ENCODE measurements at regions not wholly inside any gene's neighbourhood (a gene's known extent, or its start where the extent isn't known, plus 50 kb on each side); places are given as distances from the start of the nearest gene placed in this dataset.

DNA sequence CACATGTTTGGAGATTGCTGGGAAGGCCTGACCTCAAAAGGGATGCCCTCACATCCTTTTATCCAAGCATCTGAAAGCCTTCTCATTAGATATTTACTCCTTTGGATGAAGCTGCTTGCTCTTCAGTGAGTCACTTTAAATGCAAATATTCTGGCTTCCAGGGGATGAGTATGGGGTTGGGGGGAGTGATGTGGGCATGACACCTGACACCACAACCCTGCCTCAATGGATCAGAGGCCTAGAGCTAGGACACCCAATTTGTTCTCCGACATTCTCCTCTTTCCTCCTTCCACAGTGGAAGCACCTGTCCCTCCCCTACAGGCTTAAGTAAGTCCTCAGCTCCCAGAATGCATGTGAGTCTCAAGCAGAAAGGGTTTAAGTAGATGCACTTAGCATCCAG is 238.3 kb downstream of the OMA1 start:
- no peak for DNase-seq

- no peak for DNase-seq
Observed at GRCh38 chr1:58307431-58307830, 239.1 kb downstream of the OMA1 start.

- DNase-seq, result no peak
Observed at GRCh38 chr1:58305622-58306021, 240.9 kb downstream of the OMA1 start.

- no peak for DNase-seq
Observed at GRCh38 chr1:58304346-58304975, 242.1 kb downstream of the OMA1 start.

DNA sequence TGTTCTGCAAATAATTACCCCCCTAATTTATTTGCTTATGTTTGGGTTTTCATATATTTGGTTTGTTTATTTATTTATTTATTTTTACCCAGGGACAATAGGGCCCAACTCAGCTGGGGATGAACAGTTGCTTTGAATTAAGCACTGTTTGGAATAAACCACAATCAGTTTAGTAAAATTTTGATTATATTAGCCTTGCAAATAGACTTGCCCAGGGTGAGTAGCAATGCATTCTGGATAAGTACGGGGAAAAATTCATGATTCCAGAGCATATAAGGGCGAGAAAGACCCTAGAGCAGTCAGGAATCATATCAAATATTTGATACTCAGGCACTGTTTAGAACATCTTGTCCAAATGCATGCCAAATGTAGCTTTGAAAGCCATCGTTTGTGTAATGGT is 242.7 kb downstream of the OMA1 start:
- no peak for DNase-seq

DNA sequence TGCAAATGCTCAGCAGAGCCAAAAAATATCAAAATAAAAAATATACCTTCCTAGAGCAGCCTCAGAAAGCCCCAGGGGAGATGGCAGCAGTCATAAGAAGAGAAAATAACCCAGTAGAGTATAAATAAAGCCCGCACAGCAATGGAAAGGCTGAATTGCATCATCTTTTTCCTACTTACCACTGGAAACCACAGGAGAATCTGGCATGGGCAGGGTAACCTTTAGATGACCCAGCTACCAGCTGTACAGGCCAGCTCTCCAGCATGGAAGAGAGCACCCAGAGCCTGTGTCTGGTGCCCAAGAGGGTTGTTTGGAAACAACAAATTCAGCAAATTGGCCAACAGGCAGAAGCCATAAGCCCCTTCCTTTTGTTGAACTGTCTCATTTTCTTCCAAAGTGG is 253.1 kb downstream of the OMA1 start:
- DNase-seq, result no peak

DNA sequence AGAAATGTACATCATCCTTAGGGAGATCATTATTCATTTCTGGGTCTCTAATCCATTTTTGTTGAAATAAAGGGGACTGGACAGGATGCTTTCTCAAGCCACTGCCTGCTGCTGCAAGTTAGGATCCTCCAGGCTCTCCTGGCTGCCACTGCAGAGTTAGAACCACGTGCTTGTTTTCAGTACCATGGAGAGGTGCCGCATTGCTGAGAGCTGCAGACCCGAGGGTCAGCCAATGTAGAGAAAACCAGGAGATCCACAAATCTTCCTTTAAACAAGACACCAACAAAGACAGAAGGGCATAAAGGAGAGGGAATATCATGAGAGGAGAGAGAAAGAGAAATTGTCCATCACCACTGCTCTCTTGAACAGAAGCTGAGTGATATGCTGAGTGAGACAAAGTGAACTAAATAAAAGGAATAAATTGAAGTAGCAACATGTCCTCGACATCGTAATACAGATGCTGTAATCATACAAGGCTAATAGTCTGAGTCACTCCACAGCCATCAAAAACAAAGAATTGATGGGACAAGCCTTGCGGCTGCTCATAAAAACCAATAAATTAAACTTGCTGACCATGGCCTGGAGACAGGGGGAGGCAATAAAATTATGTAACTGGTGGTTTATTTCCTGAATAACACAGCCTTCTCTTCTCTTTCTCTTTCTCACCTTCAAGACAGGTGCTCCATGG is 255.7 kb downstream of the OMA1 start:
- DNase-seq, result no peak

- no peak for DNase-seq
Observed at GRCh38 chr1:58288624-58289142, 257.8 kb downstream of the OMA1 start.

DNA sequence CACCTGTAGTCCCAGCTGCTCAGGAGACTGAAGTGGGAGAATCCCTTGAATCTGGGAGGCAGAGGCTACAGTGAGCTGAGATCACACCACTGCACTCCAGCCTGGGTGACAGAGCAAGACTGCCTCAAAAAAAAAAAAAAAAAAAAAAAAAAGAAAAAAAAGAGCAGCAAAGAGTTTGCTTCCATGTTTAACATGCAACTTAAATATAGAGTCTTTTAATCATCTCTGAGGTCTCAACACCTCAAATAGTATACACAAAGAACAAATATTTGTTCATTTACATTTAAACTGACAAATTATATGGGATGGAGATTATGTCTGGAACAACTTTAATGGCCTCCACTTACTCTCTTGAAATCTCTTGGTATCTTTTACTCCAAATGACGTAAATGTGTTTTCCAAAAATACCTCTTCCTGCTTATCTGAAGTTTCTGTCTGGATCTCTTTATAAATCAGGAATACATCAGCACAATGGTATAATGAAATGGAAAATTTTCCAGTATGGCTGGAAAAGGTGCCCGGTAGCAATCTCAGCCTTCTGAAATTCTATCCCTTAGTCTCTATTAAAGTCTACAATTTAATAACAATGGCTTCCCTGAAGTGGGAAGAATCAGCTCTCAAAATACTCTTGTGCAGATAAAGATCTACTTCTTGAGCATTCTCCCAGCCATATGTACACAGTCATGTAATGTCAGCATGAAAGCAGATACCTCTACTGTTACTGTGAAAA is 258.5 kb downstream of the OMA1 start:
- DNase-seq, result no peak

DNA sequence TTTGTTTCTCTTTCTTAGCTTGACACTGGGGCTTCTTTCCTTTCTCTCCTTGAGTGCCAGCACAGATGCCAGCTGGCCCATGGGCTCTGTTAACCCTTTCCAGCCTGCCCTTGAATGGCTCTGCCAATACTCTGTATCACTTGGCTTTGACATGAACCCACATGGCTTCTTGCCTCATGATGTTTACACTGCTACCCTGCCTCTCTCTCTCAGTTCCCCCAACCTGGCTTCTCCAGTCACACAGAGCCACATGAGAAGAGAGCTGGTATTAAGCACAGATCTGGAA is 262.4 kb downstream of the OMA1 start:
- DNase-seq, result no peak

- DNase-seq, result no peak
Observed at GRCh38 chr1:58283388-58284224, 262.9 kb downstream of the OMA1 start.

DNA sequence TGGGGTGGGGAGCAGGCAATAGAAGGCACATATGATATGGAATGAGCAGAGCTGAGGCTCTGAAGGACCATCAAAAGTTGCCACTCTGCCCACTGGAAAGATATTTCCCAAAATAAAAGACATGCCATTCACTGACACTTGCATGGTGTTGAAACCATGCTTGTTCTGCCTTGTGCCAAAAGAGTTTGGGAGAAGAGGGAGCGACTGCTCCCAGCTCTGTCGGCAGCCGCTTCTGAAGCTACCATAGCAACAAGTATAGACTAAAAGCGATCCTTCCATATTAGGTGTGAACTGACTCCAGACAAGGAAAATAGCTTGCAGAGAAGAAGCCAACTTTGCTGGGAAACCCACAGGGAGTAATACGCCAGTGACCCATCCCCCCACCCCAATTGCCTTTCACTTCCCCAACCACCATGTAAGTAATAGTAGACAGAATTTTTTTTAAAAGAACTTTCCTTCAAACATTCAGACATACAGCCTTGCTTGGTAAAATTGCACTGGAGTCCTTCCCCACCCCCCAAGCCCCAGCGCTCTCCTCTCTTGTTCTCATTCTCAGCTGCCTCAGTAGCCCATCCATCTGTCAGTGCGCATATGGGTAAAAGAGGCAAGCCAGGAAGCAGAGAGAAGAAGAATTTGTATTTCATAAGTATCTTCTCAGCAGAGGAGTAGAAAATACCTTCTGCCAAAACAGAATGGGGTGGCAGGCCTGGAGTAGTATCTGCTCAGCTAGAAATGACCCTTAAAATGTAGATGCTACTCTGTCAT is 263.7 kb downstream of the OMA1 start:
- no peak for DNase-seq

DNA sequence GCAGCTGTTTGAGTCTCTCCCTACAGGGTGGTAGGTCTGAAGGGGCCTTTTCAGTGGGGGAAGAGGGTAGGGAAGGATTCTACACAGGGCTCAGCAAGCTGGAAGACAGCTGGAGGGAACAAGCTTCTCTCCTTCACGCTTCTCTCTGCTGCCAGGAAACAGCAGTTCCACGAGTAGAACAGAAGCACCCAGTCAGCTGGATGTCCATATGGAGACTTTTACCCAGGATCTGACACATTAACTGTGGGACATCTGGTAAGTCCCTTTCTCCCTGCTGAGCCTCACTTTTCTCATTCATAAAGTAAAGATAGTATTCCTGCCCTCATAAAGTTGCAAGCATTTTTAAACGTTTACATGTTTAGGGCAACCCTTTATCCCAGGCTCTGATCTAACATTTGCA is 280.3 kb downstream of the OMA1 start:
- DNase-seq, result no peak

DNA sequence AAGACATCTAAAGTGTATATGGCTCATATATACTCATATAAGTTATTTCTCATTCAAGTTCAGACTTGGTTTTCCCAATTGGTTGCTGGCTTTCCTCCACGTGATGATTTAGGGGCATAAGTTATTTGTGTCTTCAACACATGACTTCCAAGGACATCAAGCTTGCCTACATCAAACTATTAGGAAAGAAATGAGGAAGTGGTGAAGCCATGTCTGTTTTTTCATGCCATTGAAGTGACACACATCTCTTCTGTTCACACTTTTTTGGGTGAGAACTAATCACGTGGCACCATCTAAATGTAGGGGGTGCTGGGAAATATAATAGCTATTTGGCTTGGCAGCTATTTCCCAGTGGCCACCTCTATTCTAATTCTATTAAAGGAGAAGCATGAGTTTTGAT is 282.1 kb downstream of the OMA1 start:
- DNase-seq, result no peak

GRCh38 chr1:58262702-58263101 is 283.8 kb downstream of the OMA1 start:
- DNase-seq, result no peak

- DNase-seq, result no peak
Observed at GRCh38 chr1:58258082-58258481, 288.4 kb downstream of the OMA1 start.

- DNase-seq, result no peak
Observed at GRCh38 chr1:58257003-58257402, 289.5 kb downstream of the OMA1 start.

DNA sequence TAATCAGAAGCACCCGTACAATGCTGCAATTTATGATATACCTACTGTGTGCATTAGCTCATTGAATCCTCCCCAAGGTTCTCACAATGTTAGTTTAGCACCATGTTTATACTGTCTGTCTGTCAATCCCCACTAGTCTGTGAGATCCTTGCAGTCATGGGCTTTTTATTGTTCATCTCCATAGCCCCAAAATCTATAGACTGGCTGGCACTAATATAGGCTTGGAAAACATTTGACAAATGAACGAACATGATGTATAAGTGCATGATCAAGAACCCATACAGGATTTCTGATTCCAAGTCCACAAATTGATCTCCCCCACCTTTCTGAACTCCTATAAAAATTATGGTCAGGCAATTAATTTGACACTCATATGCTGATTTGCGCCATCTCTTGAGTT is 290.0 kb downstream of the OMA1 start:
- no peak for DNase-seq

DNA sequence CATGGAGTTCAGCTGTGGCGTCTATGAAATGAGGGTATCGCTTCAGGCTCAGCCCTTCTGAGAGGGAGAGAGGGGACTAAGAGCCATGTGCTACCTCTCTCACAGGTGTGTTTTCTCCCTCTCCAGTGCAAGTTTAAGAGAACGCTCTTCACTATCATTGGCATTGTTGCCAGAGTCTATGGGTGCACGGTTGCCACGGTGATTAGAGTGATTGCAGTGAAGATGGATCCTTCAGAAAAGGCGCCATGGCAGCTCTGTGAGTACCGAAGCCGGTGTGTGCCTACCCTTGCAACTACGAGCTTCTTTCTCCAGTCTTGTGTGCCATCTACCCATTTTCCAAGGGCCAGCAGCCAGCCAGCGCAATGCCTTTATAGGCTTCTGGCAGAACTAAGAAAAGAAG is 290.5 kb downstream of the OMA1 start:
- DNase-seq, result no peak

DNA sequence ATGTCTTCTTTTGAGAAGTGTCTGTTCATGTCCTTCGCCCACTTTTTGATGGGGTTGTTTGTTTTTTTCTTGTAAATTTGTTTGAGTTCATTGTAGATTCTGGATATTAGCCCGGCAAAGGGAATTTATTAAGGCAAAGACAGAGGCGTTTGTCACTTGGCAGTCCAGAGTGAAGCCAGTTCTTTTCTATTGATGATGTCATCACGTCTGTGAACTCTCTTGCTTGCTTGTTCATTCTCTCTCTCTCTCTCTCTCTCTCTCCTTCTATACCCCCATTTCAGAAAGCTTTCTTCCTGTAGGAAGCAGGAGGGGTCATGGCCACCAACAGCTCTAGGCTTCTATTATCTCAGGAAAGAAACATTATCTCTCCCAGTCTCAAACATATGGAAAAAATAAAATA is 291.3 kb downstream of the OMA1 start:
- DNase-seq, result no peak

DNA sequence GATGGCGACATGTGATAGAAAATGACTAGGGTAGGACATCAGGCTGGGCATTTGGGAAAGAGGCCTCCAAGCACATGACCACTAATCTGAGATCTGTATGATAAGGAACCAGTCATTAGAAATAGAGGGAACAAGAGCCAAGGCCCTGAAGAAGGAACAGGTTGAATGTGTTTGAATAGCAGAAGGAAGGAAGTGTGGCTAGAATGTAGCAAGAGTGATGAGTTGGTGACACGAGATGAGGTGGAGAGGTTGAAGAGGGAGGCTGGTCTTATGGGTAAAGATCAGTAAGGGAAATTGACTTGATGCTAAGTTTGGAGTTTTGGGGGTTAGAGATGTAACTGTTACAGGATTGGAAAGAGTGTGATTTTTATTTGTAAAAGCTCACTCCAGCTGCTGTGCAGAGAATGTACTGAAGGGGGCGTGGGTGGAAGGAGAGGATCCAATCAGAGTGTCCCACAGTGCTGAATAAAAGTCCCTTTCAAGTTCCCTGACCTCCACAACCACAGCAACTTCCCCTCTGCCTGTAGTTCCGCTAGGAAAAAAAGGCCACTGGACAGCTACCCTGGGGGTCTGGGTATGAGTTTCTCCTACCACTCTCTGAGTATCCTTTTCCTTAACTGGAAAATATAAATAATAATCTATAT is 295.0 kb downstream of the OMA1 start:
- no peak for DNase-seq

DNA sequence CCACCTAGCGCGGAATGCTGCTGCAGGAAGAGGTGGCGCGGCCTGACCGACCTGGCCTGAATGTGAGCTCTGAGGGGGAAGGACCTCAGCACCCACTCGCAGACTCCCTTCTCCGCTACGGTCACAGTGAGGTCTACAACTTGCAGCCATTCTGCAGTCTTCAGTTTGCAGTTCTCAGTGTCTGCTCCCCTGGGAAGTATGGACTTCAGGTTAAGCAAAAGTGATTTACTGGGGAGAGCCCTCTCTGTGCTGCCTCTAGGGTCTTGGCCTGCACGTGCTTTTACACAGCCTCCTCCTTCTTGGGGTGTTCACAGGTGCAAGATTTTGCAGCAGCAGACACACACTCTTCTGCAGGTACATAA is 296.0 kb downstream of the OMA1 start:
- DNase-seq, result no peak

Measured in stimulated activated CD4-positive, alpha-beta T cell treated with anti-CD3 and anti-CD28 coated beads, Interleukin-4, amount 100 ng/mL, for 24 hours (primary cell).